CD4-positive, alpha-beta T cell treated with Interleukin-4 for 1 hour (primary cell): ENCODE measurements at regions not wholly inside any gene's neighbourhood (a gene's known extent, or its start where the extent isn't known, plus 50 kb on each side); places are given as distances from the start of the nearest gene placed in this dataset.

Source experiments
- DNase-seq, 2 donors: peaks; one replicate each; pipeline ENCODE4 v3.0.0-alpha.2; 2020 to 2022

DNA sequence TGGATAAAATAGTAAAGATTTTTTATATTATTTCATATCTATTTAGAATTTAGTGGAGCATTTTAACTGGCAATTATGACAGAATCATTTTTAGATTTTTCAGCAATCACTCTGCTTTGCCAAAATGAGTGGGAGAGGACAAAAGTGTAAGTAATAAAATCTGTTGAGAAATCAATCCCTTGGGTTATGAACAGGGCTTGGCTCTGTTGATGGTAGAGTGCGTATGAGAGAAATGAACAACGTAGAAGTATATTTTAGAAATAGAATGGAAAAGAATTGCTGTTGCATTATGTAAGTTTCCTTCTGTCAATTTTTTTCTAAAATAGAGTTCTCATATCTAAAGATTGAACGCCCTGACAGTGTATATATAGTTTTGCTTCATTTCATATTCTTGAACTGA is 154.1 kb upstream of the PRDM9 start:
- no peak for DNase-seq

DNA sequence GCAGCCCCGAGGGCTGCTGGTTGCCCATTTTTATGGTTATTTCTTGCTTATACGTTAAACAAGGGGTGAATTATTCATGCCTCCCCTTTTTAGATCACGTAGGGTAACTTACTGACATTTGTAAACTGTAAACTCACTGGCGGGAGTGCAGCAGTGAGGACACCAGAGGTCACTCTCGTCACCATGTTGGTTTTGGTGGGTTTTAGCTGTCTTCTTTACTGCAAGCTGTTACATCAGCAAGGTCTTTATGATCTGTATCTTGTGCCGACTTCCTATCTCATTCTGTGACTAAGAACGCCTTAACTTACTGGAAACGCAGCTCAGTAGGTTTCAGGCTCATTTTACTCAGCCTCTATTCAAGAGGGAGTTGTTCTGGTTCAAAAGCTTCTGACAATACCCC is 155.0 kb upstream of the PRDM9 start:
- no peak for DNase-seq

DNA sequence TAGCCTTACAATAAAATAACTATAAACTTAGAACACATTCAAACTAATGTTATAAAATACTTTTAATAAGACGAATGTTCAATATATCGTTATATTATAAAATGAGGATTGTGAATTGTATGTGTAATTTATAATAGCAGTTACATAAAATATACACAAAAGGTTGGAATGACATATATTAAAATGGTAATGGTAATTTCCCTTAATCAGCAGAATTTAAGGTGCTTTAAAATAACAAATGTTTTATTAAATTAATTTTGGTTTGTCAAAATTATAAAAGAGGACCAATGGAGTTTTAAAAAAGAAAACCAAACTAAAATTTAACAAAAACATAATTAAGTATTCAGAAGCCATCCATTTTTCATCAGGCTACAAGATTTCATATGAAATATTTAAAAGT is 164.3 kb upstream of the PRDM9 start:
- DNase-seq, result no peak

DNA sequence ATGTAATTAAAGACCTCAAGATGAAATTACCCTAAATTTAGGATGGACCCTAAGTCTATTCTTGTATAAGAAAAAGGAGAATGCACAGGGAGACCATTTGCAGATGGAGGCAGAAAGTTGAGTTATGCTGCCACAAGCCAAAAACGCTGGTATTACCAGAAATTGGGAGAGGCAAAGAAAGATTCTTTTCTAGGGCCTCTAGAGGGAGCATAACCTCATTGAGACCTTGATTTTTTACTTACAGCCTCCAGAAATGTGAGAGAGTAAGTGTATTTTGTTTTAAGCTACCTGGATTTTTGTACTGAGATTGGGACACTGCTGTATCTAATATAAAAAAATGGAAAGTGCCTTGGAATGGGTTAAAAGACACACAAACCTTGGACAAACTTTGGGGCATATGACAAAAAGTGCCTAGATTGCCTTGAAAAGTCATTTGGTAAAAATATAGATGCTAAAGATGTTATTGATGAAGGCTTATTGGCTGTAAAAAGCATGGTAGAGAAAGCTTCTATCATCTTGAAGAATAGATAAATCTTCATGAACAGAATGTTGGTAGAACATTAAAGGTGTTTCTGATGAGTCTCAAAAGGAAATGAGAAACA is 174.7 kb upstream of the PRDM9 start:
- DNase-seq, result no peak

DNA sequence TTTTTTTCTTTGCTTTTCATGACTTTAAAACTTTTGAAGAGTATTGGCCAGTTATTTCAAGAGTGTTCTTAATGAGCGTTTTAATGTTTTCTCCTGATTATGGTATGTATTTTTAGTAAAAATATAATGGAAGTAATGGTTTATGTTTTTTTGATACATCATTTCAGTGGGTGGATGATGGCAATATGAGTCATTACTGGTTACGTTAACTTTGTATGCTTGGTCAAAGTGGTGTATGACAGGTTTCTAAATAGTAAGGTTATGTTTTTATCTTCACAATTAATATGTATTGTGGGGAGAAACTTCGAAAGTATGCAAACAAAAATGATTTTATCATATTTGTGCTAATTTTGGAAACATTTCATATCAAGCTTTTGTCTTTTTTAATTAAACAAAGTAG is 176.7 kb upstream of the PRDM9 start:
- DNase-seq, result no peak

DNA sequence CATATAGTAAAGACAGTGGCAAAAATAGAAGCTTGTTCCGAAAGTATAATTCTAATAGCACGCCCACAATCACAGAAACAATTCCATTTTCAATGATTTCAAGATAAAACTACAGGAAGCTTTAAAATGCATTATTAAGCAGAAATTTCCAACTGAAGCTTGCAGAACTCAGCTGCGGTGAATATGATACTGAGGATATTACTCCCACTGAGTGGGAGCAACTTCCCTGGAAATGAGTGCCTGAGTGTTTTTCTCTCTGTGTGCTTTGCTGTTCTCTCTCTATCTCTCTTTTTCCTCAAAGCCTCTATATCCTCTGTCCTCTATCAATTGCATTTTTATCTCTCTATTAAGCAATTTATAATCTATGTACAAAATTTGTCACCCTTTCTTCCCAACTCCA is 187.5 kb upstream of the PRDM9 start:
- no peak for DNase-seq

DNA sequence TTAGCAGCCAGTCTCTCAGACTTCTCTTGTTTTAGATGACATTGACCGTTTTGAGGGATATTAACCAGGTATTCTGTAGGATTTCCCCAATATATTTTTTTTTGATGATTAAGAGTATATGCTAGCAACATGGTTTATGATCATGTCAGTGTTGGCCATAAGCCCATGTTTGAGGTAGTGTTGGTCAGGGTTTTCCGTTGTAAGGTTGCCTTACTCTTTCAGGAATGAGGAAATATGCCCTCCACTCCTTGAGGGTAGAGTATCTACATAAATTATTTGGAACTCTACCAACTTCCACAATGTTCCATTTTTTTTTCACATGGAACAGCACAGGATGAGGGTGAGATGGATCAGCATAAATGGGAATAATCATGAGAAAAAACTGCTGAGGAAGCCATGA is 188.4 kb upstream of the PRDM9 start:
- no peak for DNase-seq

DNA sequence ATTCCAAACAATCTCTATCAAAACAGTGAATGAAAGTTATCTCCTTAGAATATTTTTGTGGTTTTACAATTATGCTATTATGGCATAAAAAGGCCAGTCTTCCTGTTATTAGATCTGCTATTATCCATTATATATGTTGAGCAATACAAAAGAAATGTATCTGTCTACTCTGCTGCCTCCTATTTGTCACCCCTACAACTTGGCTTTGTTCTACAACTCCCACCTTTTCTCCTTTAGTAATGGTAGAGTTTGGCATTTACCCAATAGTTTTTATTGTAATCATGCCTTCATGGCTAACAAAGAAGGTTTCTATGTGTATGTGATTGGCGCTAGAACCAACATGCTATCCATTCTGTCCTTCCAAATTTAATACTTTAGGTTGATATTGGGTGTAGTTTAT is 189.2 kb upstream of the PRDM9 start:
- no peak for DNase-seq

DNA sequence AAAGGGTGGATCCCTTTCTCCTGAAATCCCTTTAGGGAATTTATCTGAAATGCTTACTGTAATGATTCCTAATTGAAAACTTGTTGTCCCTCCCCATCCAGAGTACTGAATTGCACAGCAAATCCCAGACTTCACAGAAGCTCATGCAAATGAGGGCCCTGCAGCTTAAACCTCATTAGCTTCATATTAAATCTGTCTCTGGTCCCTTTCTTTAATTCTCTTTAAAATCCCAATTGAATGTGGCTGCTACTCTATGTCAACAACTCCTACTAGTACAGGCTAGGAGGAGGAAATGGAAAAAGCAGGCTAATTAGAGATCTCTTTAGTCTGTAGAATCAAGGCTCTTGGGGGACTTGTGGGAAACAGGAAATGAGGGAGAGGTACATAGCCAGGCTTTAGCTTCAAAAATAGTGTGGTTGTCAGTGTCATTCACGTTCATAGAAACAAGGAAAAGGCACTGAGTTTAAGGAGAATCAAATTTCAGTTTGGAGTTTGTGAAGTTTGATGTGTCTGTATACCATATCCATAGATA is 191.3 kb upstream of the PRDM9 start:
- no peak for DNase-seq

DNA sequence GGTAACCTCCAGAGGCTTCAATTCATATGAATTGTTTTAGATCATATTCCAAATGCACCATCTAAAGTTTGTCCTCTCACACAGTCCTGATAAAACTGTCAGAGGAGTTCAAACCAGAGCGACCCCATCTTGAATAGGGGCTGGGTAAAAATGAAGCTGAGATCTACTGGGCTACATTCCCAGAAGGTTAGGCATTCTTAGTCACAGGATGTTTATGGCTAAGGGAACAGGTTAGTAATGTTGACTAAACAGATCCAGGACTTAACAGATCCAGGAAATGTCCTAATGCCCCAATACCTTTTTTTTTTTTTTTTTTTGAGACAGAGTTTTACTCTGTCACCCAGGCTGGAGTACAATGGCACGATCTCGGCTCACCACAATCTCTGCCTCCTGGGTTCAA is 192.6 kb upstream of the PRDM9 start:
- DNase-seq, result no peak

DNA sequence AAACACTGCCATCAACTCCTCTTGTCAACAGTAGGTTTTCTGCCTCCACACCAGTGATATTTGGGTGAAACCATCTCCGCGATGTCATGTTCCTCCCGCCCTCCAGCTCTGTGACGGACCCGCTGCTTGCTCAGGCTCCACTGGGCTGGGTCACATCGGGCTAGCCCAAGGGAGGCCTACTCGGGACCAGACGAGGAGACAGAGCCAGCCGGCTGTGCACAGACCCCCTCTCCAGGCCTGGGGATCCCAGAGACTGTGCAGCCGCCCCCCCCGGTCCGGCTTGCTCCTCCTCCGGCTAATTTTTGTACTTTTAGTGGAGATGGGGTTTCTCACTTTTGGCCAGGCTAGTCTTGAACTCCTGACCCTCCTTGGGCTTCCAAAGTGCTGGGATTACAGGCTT is 202.4 kb upstream of the PRDM9 start:
- DNase-seq, result no peak

DNA sequence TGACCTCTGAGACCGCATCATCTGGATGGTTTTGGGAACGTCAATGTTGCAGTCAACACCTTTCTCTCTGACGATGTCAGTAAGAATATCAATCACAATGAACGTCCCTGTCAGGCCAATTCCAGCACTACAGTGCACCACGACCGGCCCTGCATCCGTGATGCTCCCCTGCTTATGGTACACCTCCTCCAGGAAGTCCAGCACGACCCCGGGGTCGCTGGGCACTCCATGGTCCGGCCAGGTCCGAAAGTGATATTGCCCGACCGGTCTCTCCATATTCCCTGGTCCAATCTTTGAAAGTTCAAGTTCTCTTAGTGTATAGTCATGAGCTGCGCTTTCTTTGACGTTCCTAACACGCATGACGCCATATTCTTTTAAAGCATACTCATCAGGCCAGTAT is 203.6 kb upstream of the PRDM9 start:
- DNase-seq, result no peak

DNA sequence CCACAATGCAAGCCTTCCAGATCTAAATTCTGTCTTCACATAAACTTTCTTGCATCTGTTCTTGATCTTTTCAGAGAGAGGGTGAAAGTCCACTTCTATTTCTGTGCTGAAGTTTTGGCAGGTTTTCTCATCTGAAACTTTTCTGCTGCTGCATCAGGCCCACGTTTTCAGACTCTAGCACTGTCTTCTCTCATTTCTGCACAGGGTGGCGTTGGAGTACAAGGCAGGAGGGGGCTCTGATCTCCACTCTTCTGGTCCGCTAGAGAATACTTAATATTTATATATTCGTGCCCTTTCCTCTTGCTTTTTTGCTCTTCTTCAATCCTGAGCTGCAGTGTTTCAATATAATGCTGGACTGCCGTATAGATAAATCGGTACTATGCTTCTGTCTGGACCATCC is 204.0 kb upstream of the PRDM9 start:
- DNase-seq, result no peak

DNA sequence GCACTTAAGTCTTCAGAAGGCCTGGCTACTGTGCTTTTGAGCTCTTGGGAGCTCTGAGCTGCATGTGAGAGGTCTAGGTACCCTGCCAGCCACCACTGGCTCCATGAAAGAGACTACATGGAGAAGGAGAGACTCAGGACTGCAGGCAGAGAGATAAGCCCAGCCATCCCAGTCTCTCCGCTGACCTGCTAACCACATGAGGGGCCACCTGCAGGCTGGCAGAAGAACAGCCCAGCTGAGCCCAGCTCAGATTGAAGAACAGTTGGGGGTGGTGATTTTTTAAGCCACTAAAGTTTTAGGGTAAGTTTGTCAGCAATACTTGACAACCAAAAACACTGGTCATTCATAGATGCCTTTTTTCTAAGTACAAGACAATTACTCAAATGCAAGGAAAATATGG is 205.0 kb upstream of the PRDM9 start:
- no peak for DNase-seq

DNA sequence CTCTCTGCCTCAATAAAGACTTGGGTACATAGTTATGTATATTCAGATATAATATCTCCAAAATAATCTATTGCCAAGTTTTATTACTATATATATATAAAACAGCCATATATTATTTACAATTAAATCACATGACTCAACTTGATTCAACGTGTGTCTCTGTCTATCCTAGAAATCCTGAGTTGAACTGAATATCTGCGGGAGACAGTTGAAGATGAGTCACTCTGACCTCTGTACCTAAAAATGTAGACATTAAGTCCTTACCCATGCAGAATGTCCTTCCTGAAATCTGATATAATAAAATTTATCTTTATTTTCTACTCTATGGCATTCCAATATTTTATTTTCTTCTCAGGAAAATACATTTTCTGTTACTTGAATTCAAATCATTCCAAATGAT is 218.2 kb upstream of the PRDM9 start:
- DNase-seq, result no peak

DNA sequence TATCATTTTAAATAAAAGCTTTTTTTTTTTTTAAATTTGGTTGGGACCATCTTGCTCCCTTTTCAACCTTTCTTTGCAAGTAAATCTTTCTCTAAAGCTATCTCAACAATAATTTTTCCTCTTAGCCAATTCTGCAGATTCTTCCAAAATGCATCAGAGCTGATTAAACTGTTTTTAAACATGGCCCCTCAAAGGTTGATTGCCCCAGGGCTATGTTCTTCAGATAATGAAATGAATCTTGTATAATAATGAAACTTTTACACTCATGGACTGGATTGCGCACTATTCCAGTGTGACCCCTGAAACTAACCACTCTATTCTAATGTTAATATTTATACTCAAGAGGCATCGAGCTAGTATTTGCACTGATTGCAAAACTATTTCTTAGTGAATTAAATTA is 222.8 kb upstream of the PRDM9 start:
- DNase-seq, result no peak

DNA sequence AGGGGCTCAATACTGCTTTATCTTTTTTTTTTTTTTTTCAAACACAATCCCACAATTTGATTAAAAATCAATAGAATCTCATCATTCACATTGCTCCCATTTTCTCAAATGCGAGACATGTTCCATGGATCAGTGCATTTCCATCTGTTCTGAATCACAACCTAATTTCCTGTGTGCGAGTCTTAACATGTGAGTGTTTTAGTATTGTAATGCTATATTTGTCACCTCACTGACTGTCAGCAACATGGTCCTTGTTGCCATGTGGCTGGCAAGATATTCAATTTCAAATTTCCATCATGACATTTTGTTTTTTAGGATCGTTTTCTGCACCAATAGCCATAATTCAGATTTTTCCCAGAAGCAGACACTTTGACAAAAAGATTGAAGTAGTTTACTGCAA is 233.2 kb upstream of the PRDM9 start:
- DNase-seq, result no peak

DNA sequence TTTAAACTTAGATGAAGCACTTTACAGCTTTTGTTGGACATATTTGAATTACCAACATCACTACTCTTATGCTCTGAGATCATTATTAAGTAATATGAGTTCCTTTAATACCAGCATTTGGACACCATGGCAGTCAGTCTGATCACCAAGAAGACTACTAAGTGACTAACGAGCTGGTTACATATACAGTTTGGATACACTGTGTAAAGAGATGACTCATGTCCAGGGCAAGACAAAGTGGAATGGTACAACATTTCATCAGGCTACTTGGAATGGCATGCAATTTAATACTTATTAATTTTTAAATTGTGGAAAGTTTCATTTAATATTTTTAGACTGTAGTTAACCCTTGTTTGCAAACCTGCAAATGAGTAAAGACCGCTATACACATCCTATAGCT is 237.4 kb upstream of the PRDM9 start:
- DNase-seq, result no peak

DNA sequence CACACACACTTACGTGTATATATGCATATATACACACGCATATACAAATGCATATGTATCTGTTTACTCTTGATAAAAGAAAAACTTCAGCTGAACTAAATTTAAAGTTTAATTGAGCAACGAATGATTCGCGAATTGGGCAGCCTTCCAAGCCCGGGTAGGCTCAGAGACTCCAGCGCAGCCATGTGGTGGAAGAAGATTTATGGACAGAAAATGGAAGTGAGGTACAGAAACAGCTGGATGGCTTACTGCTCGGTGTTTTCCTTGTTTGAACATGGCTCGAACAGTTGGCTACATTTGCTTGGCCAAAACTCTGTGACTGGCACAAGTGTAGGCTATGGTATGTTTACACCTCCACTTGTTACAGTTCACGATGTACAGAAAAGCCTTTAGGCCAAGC is 239.3 kb upstream of the PRDM9 start:
- no peak for DNase-seq

DNA sequence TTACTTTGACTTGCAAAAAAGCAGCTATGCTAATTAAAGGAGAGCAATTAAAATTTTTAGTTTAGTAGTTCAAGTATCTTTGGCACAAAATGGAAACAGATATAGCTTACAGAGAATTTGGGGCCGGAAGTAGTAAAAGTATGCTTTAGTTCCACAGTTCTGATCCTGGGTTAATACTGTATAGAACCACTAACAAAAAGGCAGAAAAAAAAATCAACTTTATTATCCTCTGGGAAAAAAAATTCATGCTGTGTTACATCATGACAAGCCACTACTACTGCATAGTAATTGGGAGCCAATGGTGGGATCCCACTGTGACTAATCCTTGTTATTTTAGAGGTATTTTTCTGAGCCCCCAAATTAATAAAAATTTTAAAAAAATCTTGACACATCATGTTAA is 246.8 kb upstream of the PRDM9 start:
- no peak for DNase-seq

DNA sequence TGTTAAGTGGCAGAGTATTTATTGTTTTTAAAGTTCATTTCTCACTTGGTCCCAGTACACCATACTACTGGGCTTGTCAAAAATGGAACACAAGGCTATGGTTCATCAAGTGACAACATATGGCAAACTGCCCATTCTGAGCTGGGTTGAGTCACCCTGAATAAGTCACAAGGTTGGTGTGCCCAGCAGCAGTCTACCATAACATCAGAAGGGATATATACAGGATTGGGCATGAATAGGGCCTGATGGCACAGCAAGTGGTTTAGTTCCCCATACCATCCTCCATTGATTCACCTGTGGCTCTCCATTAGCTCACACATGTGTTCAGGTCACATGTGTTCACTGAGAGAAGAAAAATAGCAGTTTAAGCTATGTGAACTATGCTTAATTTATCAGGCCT is 249.8 kb upstream of the PRDM9 start:
- DNase-seq, result no peak

DNA sequence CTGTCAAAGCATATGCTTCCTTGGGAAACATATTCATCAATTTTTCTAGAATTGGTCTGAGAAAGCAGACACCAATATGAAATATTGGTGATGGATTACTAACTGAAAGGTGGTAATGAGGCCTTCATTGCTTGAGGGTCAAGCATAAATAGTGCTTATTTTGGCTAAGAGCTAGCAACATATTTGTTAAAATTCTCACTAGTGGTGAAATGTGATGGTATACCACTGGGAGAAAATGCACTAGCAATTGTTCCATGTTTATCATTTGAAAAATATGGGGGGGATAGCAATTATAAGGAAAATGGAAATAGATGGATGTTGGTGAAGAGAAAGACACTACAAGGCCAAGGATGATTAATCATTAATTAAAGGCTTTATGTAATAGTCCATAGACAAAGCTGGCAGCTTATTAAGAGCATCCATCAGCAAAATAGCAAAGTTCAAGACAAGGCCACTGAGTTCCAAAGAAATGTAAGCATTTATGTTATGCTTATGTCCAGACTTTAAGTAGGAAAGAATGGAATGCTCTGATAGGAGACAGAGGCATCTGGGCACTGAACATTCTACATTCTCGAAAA is 253.7 kb upstream of the PRDM9 start:
- no peak for DNase-seq

DNA sequence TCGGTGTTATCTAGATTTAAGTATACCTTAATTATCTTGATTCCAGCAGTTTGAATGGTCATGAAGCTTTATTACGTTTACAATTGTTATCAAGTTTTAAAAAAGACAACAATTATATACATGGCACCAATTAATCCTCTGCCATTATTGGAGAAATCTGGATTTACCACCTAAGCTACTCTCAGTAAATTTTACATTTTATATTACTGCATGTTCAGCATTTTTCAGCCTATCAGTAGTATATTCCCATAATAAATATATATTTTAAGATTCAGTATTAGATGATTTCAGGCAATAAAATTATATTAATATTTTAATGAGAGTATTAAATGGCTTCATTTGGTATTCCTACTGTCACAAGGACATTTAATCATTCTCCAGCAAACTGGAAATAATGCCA is 264.5 kb upstream of the PRDM9 start:
- no peak for DNase-seq

DNA sequence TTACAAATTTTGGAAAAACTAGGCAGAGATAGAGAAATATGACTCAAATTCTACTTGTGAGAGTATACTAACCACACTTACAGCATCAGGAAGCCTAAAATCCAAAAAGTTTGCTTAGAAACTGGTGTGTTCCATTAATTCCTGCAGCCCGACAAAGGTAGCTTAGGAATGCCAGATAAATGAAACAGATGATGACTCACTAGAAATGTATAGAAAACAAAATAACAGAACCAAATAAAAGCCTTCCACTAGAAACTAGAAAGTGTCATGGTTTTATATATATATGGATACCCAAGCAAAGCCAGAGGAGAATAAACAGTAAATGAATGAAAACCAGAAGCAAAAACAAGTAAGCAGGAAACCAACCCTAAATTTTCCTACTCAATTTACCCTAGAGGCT is 272.2 kb upstream of the PRDM9 start:
- DNase-seq, result no peak

DNA sequence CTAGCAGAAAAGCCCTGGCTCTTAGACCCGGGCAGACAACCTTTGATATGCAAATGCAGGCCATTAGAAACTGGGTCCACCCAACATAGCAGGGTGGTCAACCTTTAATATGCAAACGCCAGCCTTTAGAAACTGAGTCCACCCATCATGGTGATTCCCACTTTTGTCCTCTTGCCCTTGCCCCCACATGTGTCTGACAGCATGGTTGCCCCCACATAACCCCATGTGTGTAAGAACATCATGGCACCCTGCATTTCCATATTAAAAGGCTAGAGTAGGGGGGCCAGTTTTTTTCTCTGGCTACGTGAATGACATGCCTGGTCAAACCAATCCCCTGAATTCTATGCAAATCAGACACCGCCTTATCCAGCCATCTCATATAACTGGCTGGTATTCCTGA is 273.2 kb upstream of the PRDM9 start:
- DNase-seq, result no peak
